Fibroblast of the aortic adventitia (primary cell): ENCODE measurements at regions not wholly inside any gene's neighbourhood (a gene's known extent, or its start where the extent isn't known, plus 50 kb on each side); places are given as distances from the start of the nearest gene placed in this dataset.

Experiments
- DNase-seq: peaks from one replicate; pipeline ENCODE4 v3.0.0-alpha.2; 2010; ENCODE audit warnings: low read depth
- H3K4me3 ChIP-seq: 2 replicates; pipeline ENCODE4 v1.5.1; 2011; ENCODE audit warnings: low read depth, mild to moderate bottlenecking, control low read depth, low read length, moderate library complexity
- TF ChIP-seq, protein P1 (sequence below): IDR thresholded peaks from 2 replicates; pipeline ENCODE4 v1.5.1; 2011; ENCODE audit warnings: mild to moderate bottlenecking, low read length, control low read depth, inconsistent platforms; ENCODE audit not compliant: insufficient read depth

DNA sequence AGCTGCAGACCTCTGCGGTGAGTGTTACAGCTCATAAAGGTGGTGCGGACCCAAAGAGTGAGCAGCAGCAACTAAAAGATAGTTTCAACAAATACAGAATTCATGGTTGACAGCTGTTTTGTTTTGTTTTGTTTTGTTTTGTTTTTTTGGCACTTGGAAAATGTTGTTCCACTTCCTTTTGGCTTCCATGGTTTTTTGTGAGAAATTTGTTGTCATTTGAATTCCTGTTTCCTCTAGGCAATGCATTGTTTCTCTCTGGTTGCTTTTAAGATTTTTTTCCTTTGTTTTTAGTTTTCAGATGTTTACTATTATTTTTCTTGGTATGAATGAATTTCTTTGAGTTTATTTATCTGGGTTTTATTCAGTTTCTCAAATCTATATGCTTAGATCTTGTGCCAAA, 229.4 kb downstream of the MID1IP1 start:
- TF ChIP-seq, protein P1, sequence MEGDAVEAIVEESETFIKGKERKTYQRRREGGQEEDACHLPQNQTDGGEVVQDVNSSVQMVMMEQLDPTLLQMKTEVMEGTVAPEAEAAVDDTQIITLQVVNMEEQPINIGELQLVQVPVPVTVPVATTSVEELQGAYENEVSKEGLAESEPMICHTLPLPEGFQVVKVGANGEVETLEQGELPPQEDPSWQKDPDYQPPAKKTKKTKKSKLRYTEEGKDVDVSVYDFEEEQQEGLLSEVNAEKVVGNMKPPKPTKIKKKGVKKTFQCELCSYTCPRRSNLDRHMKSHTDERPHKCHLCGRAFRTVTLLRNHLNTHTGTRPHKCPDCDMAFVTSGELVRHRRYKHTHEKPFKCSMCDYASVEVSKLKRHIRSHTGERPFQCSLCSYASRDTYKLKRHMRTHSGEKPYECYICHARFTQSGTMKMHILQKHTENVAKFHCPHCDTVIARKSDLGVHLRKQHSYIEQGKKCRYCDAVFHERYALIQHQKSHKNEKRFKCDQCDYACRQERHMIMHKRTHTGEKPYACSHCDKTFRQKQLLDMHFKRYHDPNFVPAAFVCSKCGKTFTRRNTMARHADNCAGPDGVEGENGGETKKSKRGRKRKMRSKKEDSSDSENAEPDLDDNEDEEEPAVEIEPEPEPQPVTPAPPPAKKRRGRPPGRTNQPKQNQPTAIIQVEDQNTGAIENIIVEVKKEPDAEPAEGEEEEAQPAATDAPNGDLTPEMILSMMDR: no peak

DNA sequence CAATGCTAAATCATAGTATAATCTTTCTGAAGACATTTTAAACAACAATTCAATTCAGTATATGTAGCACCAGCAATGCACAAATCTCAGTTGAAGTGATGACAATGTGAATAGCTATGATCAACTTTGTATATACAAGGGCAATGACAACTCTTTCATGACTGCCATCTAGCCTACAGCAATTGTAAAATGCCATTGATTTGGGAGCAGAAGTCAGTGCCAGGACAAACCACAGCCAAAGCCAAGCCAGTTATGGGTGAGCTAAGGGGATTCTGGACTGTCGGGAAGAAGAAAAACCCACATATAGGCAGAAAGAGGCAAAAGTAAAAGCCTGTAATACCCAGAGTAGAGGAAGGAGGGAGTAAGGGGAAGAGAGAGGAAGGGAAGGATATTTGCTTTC, 238.6 kb downstream of the MID1IP1 start:
- H3K4me3 ChIP-seq: no peak overlapping the region
- no peak for DNase-seq
- TF ChIP-seq, protein P1: no peak

More for the DNA sequence above, 229.4 kb downstream of the MID1IP1 start:
- H3K4me3 ChIP-seq: no peak overlapping the region
- DNase-seq: no peak

- H3K4me3 ChIP-seq: no peak overlapping the region
- TF ChIP-seq, protein P1: no peak
- no peak for DNase-seq
These were observed 242.7 kb downstream of the MID1IP1 start for GRCh38 chrX:39043838-39044550.

- no peak for DNase-seq
- TF ChIP-seq, protein P1: no peak
- no peak overlapping the region for H3K4me3 ChIP-seq
These were observed 245.9 kb downstream of the MID1IP1 start for GRCh38 chrX:39047174-39047573.

DNA sequence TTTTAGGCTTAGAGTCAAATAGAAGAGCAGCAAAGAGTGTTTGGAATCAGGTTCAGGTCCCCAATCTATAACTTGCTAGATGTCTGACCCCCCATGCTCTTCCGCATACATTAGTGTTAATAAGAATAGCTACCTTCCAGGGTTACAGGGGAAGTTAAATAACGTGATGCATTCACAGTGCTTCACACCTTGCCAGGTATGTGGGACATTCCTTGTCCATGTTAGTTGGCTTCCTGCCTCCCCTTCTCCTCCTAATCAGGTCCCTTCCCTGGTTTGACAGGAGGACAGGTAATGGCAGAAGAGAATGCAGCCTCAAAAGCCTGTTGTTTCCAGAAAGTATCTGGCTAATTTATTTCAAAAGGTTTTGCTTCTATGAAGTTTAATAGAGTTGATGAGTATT, 248.7 kb downstream of the MID1IP1 start:
- TF ChIP-seq, protein P1: no peak
- no peak for DNase-seq
- H3K4me3 ChIP-seq: no peak overlapping the region

DNA sequence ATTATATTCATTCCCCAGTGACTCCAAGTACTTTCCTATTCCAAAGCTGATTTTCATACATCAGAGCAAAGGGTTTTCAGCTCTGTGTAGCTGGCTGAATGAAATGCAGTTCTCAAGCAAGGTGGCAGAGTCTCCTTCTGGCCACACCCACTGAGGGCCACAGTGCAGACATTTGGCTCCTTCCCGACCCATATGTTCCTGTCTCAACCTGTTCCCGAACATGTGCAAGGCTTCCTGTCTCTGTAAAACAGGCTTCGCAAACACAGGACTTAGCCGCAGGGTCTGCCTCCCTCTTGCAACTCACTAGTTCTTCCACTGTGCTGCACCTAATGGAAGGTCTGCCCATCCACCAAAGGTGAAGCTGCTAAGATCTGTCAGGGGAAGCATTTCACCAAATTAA, 249.2 kb downstream of the MID1IP1 start:
- no peak for DNase-seq
- TF ChIP-seq, protein P1: no peak
- no peak overlapping the region for H3K4me3 ChIP-seq

- no peak overlapping the region for H3K4me3 ChIP-seq
- TF ChIP-seq, protein P1: no peak
- no peak for DNase-seq
These were observed 251.5 kb downstream of the MID1IP1 start for GRCh38 chrX:39052751-39053150.
